ENCODE measurements at regions not wholly inside any gene's neighbourhood (a gene's known extent, or its start where the extent isn't known, plus 50 kb on each side); places are given as distances from the start of the nearest gene placed in this dataset.

- TF ChIP-seq CTCF (IDR thresholded peaks at IDR 0.05) (no peak), POLR2A (IDR thresholded peaks at IDR 0.05) (no peak)
Observed at GRCh38 chrX:115940348-115940747, 230.2 kb upstream of the AGTR2 start.
